CD4-positive, alpha-beta T cell treated with Interleukin-10 for 1 hour (primary cell): ENCODE measurements at regions not wholly inside any gene's neighbourhood (a gene's known extent, or its start where the extent isn't known, plus 50 kb on each side); places are given as distances from the start of the nearest gene placed in this dataset.

Source experiments
- DNase-seq: peaks from one replicate; pipeline ENCODE4 v3.0.0-alpha.2; 2020

- no peak for DNase-seq
These were observed 366.0 kb upstream of the RNF32 start for GRCh38 chr7:156274557-156274956.

- DNase-seq = no peak
These were observed 379.0 kb upstream of the RNF32 start for GRCh38 chr7:156261581-156261980.

- no peak for DNase-seq
These were observed 382.7 kb upstream of the RNF32 start for GRCh38 chr7:156257904-156258303.

GRCh38 chr7:156255635-156256034 lies 384.9 kb upstream of the RNF32 start:
- DNase-seq = no peak

DNA sequence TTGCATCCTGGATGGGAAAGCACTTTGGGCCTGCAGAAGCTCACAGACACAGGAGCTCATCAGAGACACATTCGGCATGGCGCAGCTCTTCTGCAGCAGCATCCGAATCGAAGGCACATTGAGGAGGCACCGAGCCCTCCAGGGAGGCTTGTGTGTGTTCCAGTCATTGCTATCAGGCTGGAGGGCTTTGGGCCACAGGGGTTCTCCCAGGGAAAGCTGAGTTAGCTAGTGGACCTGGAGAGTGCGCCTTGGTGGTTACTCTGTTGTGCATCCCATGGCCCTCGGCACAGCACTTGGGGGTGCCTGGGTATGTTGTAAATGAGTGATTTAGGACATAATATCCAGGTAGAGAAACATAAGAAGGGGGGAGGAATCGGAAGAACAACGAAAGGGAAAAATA lies 388.7 kb upstream of the RNF32 start:
- DNase-seq = no peak

DNA sequence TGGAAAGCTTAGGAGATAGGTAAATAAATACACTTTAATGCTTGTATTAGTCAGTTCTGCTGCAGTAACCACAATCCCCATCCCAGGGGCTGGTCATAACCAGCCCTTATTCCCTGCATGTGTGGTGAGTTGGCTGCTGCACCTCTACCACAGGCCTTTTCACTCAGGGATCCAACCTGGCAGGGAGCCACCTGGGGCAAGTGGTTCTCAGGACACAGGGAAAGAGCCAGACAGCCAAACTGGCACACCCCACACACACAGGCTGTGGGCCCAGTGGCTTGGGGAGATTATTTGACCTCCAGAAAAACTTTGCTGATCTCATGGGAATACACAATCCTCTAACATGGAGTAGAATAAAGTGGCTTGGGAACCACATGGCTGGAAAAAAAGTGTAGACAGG lies 400.0 kb upstream of the RNF32 start:
- no peak for DNase-seq

- DNase-seq = no peak
These were observed 402.0 kb upstream of the RNF32 start for GRCh38 chr7:156238366-156239133.

GRCh38 chr7:156237614-156238013 lies 403.0 kb upstream of the RNF32 start:
- DNase-seq = no peak

- DNase-seq = no peak
These were observed 403.5 kb upstream of the RNF32 start for GRCh38 chr7:156236936-156237599.

DNA sequence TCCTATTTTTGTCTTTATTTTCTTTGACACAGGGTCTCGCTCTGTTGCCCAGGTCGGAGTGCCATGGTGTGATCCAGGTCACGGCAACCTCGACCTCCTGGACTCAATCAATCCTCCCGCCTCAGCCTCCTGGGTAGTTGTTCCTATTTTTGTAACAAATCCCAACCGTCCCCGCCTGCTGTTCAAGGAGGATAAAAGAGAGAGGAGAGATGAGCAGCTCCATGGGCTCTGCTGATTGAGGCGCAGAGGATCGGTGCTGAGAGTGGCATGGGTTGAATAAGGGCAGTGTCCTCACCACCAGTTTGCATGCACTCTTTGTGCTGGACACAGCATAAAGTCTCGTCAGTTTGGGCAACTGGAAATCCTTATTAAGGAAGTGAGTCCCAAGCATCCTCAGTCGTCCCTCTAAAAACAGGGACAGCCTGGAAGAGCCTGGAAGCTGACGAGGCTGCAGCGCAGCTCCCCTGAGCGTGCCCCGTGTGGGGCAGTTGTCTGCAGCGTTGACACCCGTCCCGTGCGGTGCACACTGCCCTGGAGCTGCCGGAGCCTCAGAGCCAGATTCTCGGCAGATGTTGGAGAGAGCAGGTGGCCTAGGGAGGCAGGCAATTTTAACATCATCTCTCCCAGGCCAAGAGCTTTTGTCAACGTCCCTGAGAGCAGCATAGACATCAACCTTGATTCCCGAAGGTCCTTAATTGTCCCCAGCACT lies 404.2 kb upstream of the RNF32 start:
- DNase-seq = no peak

GRCh38 chr7:156234666-156235494 lies 405.7 kb upstream of the RNF32 start:
- no peak for DNase-seq

- no peak for DNase-seq
These were observed 406.4 kb upstream of the RNF32 start for GRCh38 chr7:156234192-156234591.

DNA sequence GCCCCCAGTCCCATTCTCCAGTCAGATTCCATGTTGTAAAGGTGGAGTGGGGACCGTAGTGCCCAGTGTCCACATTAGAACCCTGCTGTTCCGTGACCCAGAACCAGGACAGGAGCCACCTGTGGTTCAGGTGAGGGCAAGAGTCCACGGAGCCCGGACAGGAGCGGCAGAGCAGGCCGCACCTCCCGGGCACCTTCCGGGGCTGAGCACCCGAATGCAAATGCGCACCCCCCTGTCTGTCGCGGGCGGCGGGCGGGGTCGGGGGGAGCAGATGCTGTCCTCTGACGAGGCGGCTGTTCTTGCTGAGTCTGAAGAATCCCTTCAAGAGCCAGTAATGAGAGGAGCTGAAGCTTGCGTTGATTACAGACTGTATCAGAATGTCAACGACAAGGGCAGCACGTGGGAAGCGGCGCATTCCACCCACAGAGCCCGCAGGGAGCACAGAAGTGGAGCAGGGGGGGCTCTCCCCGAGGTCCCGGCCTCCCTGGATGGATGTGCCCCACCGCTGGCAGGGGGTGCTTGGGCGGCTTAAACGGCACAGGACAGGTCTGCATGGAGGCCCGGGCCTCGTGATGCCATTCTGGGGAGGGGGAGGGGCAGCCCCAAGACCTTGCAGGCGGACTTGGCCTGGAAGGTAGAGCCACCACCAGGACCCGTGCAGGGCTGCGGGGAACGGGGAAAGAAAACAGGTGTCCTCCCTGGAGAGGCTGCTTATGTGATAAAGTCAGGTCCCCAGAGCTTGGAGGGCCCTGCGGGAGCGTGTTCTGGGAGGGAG lies 407.5 kb upstream of the RNF32 start:
- no peak for DNase-seq

GRCh38 chr7:156230576-156230975 lies 410.0 kb upstream of the RNF32 start:
- DNase-seq = no peak

DNA sequence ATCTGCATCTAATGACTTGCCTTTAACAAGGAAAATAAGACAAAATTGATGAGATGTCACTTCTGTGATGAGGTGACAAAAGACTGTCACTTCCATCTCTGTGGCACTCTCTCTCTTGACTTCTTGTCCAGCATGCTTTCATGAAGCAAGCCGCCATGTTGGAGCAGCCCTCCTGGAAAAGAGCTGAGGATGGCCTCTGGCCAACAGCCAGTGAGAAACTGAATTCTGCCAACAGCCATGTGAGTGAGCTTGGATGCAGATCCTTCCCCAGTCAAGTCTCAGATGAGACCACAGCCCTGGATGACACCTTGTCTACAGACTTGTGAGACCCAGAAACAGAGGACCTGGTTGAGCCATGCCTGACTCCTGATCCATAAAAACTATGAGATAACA lies 412.6 kb upstream of the SHH start:
- DNase-seq = no peak

- no peak for DNase-seq
These were observed 411.9 kb upstream of the SHH start for GRCh38 chr7:156223935-156224832.

DNA sequence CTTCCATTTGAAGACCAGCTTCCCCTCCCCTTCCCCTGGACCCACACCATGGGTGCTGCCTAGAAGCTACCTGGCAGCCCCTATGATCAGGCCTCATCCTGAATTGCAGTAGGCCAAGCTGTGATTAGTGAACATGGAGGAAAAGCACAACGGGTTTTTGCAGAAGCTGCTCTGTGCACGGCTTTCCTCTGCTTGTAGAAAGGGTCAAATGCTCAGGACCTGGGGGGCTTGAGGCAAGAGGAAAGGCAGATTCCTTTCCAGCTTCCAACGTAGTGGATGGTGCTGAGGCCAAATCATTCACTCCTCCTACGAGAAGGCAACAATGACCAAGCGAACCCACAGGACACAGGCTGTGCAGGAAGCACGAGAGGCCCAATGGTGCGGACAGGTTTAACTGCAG lies 410.3 kb upstream of the SHH start:
- no peak for DNase-seq

- no peak for DNase-seq
These were observed 409.9 kb upstream of the SHH start for GRCh38 chr7:156222151-156222550.

DNA sequence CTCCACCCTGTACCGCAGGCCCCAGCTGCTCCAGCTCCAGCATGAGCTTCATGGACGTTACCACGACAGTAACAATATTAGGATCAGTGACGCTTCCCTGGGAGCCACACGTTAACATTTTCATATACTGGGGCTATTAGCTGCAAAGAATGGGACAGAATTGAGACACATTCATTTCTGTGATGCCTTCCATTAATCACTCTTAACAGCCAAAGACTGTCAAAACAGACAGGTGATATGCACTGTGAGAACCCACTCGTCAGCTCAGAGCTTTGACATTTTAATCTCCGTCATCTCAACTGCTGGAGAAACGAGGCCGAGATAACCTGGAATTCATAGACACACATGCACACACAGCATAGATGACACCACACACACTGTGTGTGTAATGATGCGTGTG lies 408.4 kb upstream of the SHH start:
- no peak for DNase-seq

- no peak for DNase-seq
These were observed 407.9 kb upstream of the SHH start for GRCh38 chr7:156220078-156220605.
